GM20431 (cell line): ENCODE measurements at regions not wholly inside any gene's neighbourhood (a gene's known extent, or its start where the extent isn't known, plus 50 kb on each side); places are given as distances from the start of the nearest gene placed in this dataset.
"Not testable (repeated sequence)": the region's sequence is repeated elsewhere in the genome, so short reads cannot be mapped to it uniquely, and the experiment has no call there.

Experiments
- in situ Hi-C: fragments of 300-500 bp; cut with MseI, MboI; formaldehyde crosslinking; loops from one replicate; pipeline ENCODE4 v1.15.0; 2020; ENCODE audit warnings: low sequenced_read_pairs; ENCODE audit not compliant: unreplicated experiment

DNA sequence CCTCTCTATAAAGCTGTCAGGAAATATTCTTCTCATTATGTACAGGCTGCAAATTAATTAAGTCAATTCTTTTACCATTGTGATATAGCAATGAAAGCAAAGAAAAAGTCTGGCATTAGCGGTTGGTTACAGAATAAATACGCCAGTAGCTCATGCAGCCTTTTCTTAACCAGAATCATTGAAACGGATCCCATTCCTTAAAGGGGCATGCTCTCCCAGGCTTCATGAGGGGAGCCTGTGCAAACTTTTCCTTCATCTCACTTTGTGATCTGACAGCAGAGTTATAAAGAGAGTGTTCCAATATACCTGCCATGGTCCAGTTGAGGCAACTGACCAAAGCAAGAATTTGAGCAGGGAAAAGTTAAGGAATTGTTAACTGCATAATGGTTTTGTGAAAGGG is 337.7 kb downstream of the EMP1 start:
- in situ Hi-C loops = loop anchor here (25.0 kb wide), 1 partner anchor 172 kb away; no protein-coding TSS in a partner anchor

- in situ Hi-C loops = loop anchor here (25.0 kb wide), 1 partner anchor 169 kb away; no protein-coding TSS in a partner anchor
Observed at GRCh38 chr12:13530966-13531365, 334.4 kb downstream of the EMP1 start.

- in situ Hi-C loops = loop anchor here (25.0 kb wide), 1 partner anchor 164 kb away; no protein-coding TSS in a partner anchor
Observed at GRCh38 chr12:13526185-13526921, 329.8 kb downstream of the EMP1 start.

- in situ Hi-C loops = no loop called here
Observed at GRCh38 chr12:13523536-13524307, 327.2 kb downstream of the EMP1 start.

- in situ Hi-C loops = not testable (repeated sequence)
Observed at GRCh38 chr12:13518034-13518433, 321.5 kb downstream of the EMP1 start.

GRCh38 chr12:13509740-13510139 is 313.2 kb downstream of the EMP1 start:
- in situ Hi-C loops = no loop called here

- in situ Hi-C loops = no loop called here
Observed at GRCh38 chr12:13505636-13506035, 309.1 kb downstream of the EMP1 start.

GRCh38 chr12:13505224-13505623 is 308.7 kb downstream of the EMP1 start:
- in situ Hi-C loops = no loop called here

GRCh38 chr12:13504736-13505135 is 308.2 kb downstream of the EMP1 start:
- in situ Hi-C loops = no loop called here

DNA sequence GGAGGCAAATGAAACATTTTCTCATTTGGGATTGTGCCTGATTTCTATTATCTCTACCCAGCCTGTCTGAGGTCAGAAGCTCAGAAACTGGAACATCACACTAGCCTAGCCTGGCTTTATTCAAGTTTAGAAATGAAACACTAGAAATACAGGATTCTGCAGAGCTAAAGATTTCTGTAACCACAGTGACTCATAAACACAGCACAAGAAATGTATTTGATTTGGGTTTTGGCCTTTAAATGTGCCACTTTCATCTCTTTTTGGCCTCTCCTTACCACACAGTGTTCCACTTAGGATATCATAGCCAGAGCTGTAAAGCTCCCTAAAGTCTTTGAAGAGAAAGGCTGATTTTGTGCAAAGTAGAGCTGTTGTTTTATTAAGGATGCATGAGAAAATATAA is 307.5 kb downstream of the EMP1 start:
- in situ Hi-C loops = no loop called here

- in situ Hi-C loops = no loop called here
Observed at GRCh38 chr12:13503094-13503835, 306.7 kb downstream of the EMP1 start.

DNA sequence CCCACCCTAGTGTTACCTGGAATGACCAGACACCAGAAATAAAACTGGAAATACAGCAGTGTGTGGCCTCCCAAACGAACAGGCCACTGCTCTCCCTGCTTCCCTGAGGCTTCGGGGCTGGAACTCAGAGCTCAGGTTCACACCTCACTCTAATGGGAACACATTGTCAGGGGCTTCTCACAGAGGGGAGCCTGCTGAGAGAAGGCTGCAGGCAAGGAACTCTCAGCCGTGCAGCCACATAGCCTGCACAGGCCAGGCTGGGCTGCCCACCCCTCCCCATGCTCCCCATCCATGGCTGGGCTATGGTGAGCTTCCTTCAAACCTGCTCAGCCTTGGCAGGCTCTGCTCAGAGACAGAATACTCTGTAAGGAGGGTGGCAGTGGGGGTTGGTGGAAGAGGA is 302.5 kb downstream of the EMP1 start:
- in situ Hi-C loops = no loop called here

DNA sequence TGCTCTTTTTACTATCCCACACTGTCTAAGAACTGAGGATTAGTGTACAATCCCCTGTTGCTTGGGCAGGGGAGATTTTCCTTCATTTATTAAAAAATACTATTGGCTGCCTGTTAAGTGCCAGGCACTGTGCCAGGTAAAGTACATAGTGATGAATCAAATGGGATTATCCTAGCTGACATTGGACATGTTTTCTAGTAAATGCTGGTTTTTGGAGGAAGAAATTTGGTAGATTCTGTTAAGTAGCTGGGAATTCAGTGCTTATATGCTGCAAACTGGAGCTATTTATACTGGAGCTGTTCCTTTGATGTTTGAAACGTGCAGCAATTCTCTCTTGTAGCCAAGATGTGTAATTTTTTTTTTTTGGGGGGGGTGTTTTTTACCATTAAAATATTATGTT is 299.6 kb downstream of the EMP1 start:
- in situ Hi-C loops = no loop called here

DNA sequence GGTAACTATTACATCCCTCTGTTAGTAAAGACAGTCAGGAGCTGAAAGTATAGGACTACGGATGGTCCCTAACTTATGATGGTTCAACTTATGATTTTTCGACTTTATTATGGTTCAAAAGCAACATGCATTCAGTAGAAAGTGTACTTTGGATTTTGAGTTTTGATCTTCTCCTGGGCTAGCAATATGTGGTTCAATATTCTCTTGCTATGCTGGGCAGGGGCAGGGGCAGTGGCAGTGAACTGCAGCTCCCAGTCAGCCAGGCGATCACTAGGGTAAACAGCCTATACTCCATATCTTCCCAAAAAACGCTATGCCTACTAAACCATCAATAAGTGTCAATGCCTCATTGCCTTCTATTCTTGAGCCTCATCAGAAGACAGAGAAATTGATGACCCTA is 292.7 kb downstream of the EMP1 start:
- in situ Hi-C loops = no loop called here

DNA sequence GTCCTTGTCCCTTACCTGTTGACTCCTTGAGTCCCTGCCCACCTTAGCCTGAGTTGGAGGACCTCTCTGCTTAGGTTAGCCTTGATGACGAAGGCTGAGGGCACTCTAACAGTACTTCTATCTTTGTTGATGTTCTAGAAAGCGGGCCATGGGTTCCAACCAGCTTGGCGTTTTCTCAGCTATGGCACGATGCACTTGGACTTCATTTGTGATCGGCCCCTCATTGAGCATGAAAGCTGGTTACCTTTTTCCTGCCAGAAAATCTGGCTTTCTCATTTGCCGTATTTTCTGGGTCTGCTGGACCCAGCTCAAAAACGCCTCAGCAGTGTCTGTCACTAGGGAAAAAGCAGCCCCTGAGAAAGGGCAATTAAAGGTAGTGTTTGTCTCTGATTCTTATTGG is 290.8 kb downstream of the EMP1 start:
- in situ Hi-C loops = no loop called here

DNA sequence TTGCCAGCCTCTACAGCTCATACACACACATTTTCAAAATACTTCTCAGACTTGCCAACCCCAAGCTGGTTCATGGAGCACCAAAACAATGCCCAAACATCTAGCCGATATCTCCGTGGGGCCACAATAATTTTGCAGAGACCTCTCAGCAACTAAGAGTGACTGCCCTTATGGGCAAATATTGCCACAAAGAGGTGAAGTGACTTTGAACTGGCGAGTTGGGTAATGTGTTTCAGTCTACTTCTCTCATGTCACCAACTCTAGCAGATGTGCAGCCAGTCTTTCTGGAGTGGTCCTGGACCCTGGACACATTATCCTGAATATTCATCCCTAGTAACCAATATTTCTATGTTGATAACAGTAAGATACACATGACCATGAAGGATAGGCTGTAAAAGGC is 290.3 kb downstream of the EMP1 start:
- in situ Hi-C loops = no loop called here

DNA sequence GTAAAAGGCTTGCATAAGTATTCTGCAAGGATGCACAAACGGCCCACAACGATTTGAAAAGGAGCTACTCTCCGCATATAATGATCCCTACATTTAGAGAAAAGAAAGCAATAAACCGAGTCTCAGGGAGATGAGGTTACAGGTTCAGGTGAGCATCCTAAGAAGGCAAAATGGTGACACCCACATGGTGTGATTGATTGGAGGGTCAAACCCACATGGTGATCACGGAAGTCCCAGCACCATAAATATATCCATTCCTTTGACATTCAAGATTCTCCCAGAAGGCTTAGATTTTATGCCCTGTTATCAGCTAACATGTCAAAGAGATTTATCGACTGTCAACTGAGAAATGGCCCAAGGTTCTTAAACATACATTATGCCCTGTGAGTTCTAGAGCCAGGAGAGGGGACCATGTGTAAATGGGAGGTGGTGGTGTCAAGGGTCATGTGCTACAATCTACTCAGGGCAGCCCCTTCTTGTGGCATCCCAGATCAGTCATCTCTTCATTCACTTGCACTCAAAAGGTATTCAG is 282.2 kb downstream of the EMP1 start:
- in situ Hi-C loops = no loop called here

GRCh38 chr12:13474381-13474780 is 277.9 kb downstream of the EMP1 start:
- in situ Hi-C loops = no loop called here

- in situ Hi-C loops = no loop called here
Observed at GRCh38 chr12:13472690-13473089, 276.2 kb downstream of the EMP1 start.

DNA sequence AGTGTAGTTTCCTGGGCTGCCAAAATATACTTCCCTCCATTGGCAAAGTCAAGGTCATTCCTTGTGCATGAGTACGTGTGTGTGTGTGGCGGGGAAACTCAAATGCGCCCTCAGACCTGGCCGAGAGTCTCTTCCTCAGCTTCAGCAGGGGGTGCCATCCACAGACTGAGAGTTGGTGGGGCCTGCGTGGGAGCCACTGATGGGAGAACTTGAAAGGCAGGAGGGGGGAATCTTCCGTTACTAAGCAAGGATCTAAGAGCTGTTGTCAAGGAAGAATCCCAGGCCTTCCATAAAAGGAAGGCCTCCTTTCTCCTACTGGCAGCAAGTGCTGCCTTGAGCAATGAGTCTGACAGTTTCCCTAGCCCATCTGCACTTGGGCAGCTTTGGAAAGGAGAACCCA is 274.9 kb downstream of the EMP1 start:
- in situ Hi-C loops = no loop called here

DNA sequence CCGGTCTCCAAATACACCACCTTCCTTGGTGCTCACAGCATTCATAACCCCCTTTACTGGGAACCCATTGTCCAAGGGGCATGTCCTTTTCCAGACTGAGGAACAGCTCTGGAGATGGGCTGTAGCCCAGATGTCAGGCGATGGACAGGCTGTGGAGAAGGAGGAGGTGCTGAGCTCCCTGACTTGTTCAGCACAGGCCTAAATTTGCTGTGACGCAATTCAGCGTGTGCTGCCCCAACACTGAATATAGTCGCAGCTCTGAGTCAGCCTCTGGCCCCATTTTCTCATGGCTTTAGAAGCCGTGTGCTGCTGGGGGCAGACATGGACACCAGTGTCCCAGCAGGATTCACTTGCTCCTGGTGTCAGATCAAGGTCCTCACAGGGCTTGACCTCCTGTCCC is 269.1 kb downstream of the EMP1 start:
- in situ Hi-C loops = no loop called here
